ENCODE measurements at regions not wholly inside any gene's neighbourhood (a gene's known extent, or its start where the extent isn't known, plus 50 kb on each side); places are given as distances from the start of the nearest gene placed in this dataset.
A peak's percentile ranks its signal among the peaks of the same experiment; 100 is the strongest.

GRCh38 chrX:39150621-39151020 lies 349.4 kb downstream of the MID1IP1 start:
- 79 to 82% methylated on average over 3 to 5 of the region's 5 CpGs for WGBS, 2 donors (ENCODE audit: low coverage in 1 of 2)
- TF ChIP-seq POLR2AphosphoS5 (IDR thresholded peaks at IDR 0.05) (no peak), EP300 (IDR thresholded peaks at IDR 0.05; ENCODE audit: low read depth) (no peak), POLR2A (IDR thresholded peaks at IDR 0.05) (no peak), CTCF (IDR thresholded peaks at IDR 0.05) (no peak)
- Histone ChIP-seq H3K27me3 (no peaks in the 10 kb centered on the region), H3K9me3 (no peaks in the 10 kb centered on the region), H3K4me3 (no peak overlapping the region), H3K4me1 (no peaks in the 10 kb centered on the region), H3K27ac (no peak overlapping the region), H3K36me3 (no peaks in the 10 kb centered on the region)
- in situ Hi-C loops (cut with MboI; ENCODE audit: low pct_ligation_motif_present in 1 of 4, low pct_unique_long_range_greater_than_20kb in 1 of 4, low sequenced_read_pairs in 3 of 4), result loop anchor here in 1 of 4 donors (25.0 kb wide), 1 partner anchor 388 kb away; no protein-coding TSS in a partner anchor
- intact Hi-C loops (cut with DNase I; ENCODE audit: low total_unique reads), result no loop called here
- DNase-seq, result no peak

GRCh38 chrX:39152106-39152649 lies 350.9 kb downstream of the MID1IP1 start:
- Histone ChIP-seq H3K27me3 (no peaks in the 10 kb centered on the region), H3K4me3 (no peak overlapping the region), H3K4me1 (peaks cover 0 to 6% (median 0%) of the 10 kb centered on the region in 4 donors), H3K9me3 (no peaks in the 10 kb centered on the region), H3K36me3 (no peaks in the 10 kb centered on the region), H3K27ac (no peak overlapping the region)
- peak; percentile 49 for DNase-seq
- in situ Hi-C loops (cut with MboI; ENCODE audit: low pct_ligation_motif_present in 1 of 4, low pct_unique_long_range_greater_than_20kb in 1 of 4, low sequenced_read_pairs in 3 of 4), result loop anchor here in 1 of 4 donors (25.0 kb wide), 1 partner anchor 390 kb away; no protein-coding TSS in a partner anchor
- TF ChIP-seq POLR2A (IDR thresholded peaks at IDR 0.05) (no peak), CTCF (IDR thresholded peaks at IDR 0.05) (peak; percentile 27 to 48 (median 45))
- intact Hi-C loops (cut with DNase I; ENCODE audit: low total_unique reads), result no loop called here
- 30% methylated on average over 7 of the region's 7 CpGs; no CpG with 5 or more reads in 1 of the 2 donors for WGBS, 2 donors (ENCODE audit: low coverage in 1 of 2)

- Histone ChIP-seq H3K36me3 (no peaks in the 10 kb centered on the region), H3K27me3 (no peaks in the 10 kb centered on the region), H3K27ac (no peak overlapping the region), H3K4me1 (peaks cover 0 to 6% (median 0%) of the 10 kb centered on the region in 4 donors), H3K9me3 (no peaks in the 10 kb centered on the region), H3K4me3 (no peak overlapping the region)
- in situ Hi-C loops (cut with MboI; ENCODE audit: low pct_ligation_motif_present in 1 of 4, low pct_unique_long_range_greater_than_20kb in 1 of 4, low sequenced_read_pairs in 3 of 4) (loop anchor here in 1 of 4 donors (25.0 kb wide), 1 partner anchor 394 kb away; no protein-coding TSS in a partner anchor), intact Hi-C loops (cut with DNase I; ENCODE audit: low total_unique reads) (no loop called here)
- no peak for DNase-seq
- TF ChIP-seq POLR2A (IDR thresholded peaks at IDR 0.05) (no peak), POLR2AphosphoS5 (IDR thresholded peaks at IDR 0.05) (no peak), CTCF (IDR thresholded peaks at IDR 0.05) (no peak), EP300 (IDR thresholded peaks at IDR 0.05; ENCODE audit: low read depth) (no peak)
These were observed 354.8 kb downstream of the MID1IP1 start for GRCh38 chrX:39156051-39156450.

GRCh38 chrX:39157006-39157405 lies 355.7 kb downstream of the MID1IP1 start:
- Histone ChIP-seq H3K27me3 (no peaks in the 10 kb centered on the region), H3K4me3 (no peak overlapping the region), H3K9me3 (no peaks in the 10 kb centered on the region), H3K4me1 (peaks cover 0 to 6% (median 0%) of the 10 kb centered on the region in 4 donors), H3K27ac (no peak overlapping the region), H3K36me3 (no peaks in the 10 kb centered on the region)
- intact Hi-C loops (cut with DNase I; ENCODE audit: low total_unique reads) (no loop called here), in situ Hi-C loops (cut with MboI; ENCODE audit: low pct_ligation_motif_present in 1 of 4, low pct_unique_long_range_greater_than_20kb in 1 of 4, low sequenced_read_pairs in 3 of 4) (loop anchor here in 1 of 4 donors (25.0 kb wide), 1 partner anchor 395 kb away; no protein-coding TSS in a partner anchor)
- 39% methylated on average over 5 of the region's 5 CpGs; no CpG with 5 or more reads in 1 of the 2 donors for WGBS, 2 donors (ENCODE audit: low coverage in 1 of 2)
- DNase-seq, result no peak
- TF ChIP-seq CTCF (IDR thresholded peaks at IDR 0.05) (no peak), EP300 (IDR thresholded peaks at IDR 0.05; ENCODE audit: low read depth) (no peak), POLR2AphosphoS5 (IDR thresholded peaks at IDR 0.05) (no peak), POLR2A (IDR thresholded peaks at IDR 0.05) (no peak)

All from transverse colon (tissue), 4 donors.